Cardiac muscle cell (in vitro differentiated cells and primary cell): ENCODE measurements at regions not wholly inside any gene's neighbourhood (a gene's known extent, or its start where the extent isn't known, plus 50 kb on each side); places are given as distances from the start of the nearest gene placed in this dataset.

ENCODE experiments used
- DNase-seq, 2 donors: peaks; one replicate each; pipeline versions ENCODE4 v3.0.0 to v3.0.0-alpha.2; 2010 to 2017; ENCODE audit warnings: low read depth in 1 of 2, low spot score in 1 of 2
- H3K27ac ChIP-seq: fragments of 200-600 bp; sonication (generic); 2 replicates; pipeline ENCODE4 v1.5.1; 2016
- H3K27me3 ChIP-seq: fragments of 200-600 bp; sonication (generic); 2 replicates; pipeline ENCODE4 v1.6.0; 2016; ENCODE audit warnings: control low read depth
- H3K36me3 ChIP-seq: fragments of 200-600 bp; sonication (generic); 2 replicates; pipeline ENCODE4 v1.5.1; 2016; ENCODE audit warnings: control low read depth
- H3K4me1 ChIP-seq: fragments of 200-600 bp; sonication (generic); 2 replicates; pipeline ENCODE4 v1.8.1; 2017; ENCODE audit warnings: low read depth, mild to moderate bottlenecking, mixed run types
- H3K4me3 ChIP-seq: fragments of 200-600 bp; sonication (generic); 2 replicates; pipeline ENCODE4 v1.5.1; 2016; ENCODE audit warnings: mild to moderate bottlenecking
- H3K9me3 ChIP-seq: fragments of 200-600 bp; sonication (generic); 2 replicates; pipeline ENCODE4 v1.5.1; 2017; ENCODE audit warnings: low read depth, mild to moderate bottlenecking, control low read depth
- TF ChIP-seq, protein P1 (sequence below): IDR thresholded peaks from 2 replicates; pipeline ENCODE4 v1.5.1; 2012; ENCODE audit warnings: low read depth, mild to moderate bottlenecking, low read length

DNA sequence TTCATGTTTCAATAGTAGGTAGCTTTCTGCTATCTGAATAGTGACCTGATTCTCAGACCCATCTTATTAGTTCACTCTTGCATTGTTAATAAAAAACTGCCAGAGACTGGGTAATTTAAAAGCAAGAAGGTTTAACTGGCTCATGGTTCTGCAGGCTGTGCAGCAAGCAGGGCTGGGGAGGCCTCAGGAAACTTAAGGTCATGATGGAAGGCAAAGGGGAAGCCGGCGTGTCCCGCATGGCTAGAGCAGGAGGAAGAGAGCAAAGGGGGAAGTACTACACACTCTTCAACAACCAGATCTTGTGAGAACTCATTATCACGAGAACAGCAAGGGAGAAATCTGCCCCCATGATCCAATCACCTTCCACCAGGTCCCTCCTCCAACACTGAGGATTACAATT lies 185.2 kb upstream of the PITRM1 start:
- TF ChIP-seq, protein P1, sequence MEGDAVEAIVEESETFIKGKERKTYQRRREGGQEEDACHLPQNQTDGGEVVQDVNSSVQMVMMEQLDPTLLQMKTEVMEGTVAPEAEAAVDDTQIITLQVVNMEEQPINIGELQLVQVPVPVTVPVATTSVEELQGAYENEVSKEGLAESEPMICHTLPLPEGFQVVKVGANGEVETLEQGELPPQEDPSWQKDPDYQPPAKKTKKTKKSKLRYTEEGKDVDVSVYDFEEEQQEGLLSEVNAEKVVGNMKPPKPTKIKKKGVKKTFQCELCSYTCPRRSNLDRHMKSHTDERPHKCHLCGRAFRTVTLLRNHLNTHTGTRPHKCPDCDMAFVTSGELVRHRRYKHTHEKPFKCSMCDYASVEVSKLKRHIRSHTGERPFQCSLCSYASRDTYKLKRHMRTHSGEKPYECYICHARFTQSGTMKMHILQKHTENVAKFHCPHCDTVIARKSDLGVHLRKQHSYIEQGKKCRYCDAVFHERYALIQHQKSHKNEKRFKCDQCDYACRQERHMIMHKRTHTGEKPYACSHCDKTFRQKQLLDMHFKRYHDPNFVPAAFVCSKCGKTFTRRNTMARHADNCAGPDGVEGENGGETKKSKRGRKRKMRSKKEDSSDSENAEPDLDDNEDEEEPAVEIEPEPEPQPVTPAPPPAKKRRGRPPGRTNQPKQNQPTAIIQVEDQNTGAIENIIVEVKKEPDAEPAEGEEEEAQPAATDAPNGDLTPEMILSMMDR, result no peak
- H3K27ac ChIP-seq, result no peak overlapping the region
- H3K9me3 ChIP-seq, result peaks cover 5% of the 10 kb centered on the region

DNA sequence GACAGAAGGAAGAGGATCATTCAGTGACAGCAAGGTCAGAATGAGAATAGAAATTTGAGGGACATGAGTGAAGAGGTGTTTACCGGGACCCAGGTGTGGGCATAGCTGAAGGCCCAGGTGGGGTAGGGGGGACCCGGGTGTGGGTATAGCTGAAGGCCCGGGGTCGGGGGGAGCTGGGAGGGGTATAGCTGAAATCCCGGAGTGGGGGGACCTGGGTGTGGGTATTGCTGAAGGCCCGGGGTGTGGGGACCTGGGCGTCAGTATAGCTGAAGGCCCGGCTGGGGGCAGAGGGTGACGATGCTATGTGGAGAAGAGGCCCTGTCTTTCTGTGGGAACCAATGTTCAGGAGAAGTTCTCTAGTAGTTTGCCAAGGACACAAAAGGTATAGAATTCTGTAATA lies 183.0 kb upstream of the PITRM1 start:
- Histone ChIP-seq H3K27me3 (no peaks in the 10 kb centered on the region), H3K36me3 (no peaks in the 10 kb centered on the region), H3K27ac (no peak overlapping the region), H3K9me3 (no peaks in the 10 kb centered on the region), H3K4me1 (no peaks in the 10 kb centered on the region), H3K4me3 (no peak overlapping the region)
- no peak for DNase-seq
- TF ChIP-seq, protein P1, result no peak

More for the DNA sequence above, 185.2 kb upstream of the PITRM1 start:
- no peak overlapping the region for H3K4me3 ChIP-seq
- no peaks in the 10 kb centered on the region for H3K27me3 ChIP-seq
- no peaks in the 10 kb centered on the region for H3K36me3 ChIP-seq
- no peaks in the 10 kb centered on the region for H3K4me1 ChIP-seq
- DNase-seq, result no peak

DNA sequence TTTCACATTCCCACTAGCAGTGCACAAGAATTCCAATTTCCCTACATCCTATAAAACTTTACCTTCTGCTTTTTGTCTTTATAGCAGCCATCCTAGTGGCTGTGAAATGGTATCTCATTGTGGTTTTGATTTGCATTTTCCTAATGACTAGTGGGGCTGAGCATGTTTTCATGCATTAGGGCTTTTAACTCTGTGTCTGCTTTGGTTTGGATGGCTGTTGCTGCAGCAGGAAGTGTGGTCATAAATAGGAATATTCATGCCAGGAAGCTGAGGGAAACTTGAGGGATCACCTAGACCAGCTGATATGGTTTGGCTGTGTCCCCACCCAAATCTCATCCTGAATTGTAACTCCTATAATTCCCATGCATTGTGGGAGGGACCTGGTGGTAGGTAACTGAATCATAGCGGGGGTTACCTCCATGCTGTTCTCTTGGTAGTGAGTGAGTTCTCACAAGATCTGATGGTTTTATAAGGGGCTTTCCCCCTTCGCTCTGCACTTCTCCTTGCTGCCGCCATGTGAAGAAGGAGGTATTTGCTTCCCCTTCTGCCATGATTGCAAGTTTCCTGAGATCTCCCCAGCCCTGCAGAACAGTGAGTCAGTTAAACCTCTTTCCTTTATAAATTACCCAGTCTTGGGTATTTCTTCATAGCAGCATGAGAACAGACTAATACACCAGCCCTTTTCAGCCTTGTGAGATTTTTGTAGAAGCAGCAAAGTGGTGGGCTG lies 181.8 kb upstream of the PITRM1 start:
- Histone ChIP-seq H3K4me3 (no peak overlapping the region), H3K36me3 (no peaks in the 10 kb centered on the region), H3K4me1 (no peaks in the 10 kb centered on the region), H3K27ac (no peak overlapping the region), H3K9me3 (no peaks in the 10 kb centered on the region), H3K27me3 (no peaks in the 10 kb centered on the region)
- TF ChIP-seq, protein P1, result no peak
- peak in 1 of 2 donors; percentile 15 for DNase-seq

DNA sequence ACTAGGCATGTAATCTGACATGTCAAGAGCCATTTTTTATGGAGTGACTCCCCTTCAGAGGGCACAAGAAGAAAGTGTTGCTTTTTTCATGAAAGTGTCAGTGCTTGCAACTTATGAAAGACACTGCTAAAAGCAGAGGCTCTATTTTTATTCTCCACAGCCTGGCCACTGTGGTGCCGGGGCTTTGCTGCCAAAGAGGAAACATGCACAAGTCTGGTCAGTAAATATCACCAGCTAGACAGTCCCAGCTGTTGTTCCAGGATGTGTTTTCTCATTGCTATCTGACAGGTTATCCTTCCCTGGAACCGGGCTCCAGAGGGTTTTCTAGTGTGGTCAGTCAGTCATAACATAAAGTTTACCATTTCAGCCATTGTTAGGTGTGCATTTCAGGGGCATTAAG lies 180.7 kb upstream of the PITRM1 start:
- Histone ChIP-seq H3K36me3 (no peaks in the 10 kb centered on the region), H3K9me3 (no peaks in the 10 kb centered on the region), H3K4me1 (no peaks in the 10 kb centered on the region), H3K27me3 (no peaks in the 10 kb centered on the region), H3K4me3 (no peak overlapping the region), H3K27ac (no peak overlapping the region)
- DNase-seq, result no peak
- TF ChIP-seq, protein P1, result no peak

DNA sequence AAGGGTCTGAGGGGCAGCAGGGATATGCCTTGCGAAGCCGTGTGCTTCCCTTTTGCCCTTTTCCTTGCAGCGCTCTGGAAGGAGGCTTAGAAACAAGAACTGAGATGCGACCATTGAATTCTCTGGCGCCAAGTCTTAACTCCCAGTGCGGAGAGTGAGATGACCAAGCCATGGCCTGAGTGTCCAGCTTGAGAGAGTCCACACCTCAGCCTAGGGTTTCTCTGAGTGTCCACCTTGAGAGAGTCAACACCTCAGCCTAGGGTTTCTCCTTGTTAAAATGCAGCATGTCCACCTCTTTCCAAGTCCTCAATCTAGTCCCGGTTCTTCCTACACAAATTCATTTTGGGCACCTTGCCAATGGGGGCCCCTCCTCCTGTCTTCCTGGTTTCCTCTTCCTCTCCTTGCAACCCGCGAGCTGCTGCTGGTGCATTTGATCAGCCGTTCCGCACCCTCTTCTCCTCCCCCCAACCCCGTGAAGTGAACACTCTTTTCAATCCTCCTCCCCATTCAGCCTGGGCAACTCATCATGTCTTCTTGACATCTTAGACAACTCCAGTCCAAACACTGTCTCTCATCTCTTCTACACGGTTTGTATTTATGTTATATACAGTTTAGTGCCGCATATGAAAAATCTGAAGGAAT lies 178.2 kb upstream of the PITRM1 start:
- no peak for DNase-seq
- no peaks in the 10 kb centered on the region for H3K9me3 ChIP-seq
- H3K27me3 ChIP-seq, result no peaks in the 10 kb centered on the region
- H3K27ac ChIP-seq, result no peak overlapping the region
- no peaks in the 10 kb centered on the region for H3K4me1 ChIP-seq
- TF ChIP-seq, protein P1, result no peak
- no peak overlapping the region for H3K4me3 ChIP-seq
- H3K36me3 ChIP-seq, result no peaks in the 10 kb centered on the region
